ENCODE measurements at regions not wholly inside any gene's neighbourhood (a gene's known extent, or its start where the extent isn't known, plus 50 kb on each side); places are given as distances from the start of the nearest gene placed in this dataset.

DNA sequence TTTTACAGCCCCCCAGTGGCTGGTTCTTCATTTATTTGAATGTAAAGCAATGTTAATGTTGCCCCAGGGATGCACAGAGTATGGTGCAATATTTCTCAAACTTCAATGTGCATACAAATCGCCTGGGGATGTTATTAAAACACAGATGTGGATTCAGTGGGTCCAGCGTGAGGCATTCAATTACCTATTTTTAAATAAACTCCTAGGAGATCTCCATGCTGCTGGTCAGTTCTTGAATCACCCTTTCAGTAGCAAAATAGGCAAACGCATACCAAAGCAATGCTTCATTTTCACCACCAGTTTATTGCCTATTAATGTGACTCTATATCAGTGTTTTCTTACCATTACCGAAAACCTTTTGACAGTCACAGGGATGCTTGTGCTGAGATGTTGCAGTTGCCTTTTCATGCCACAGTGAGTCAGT lies 530.7 kb downstream of the CBLN2 start:
- ATAC-seq (no peak), DNase-seq (ENCODE audit: low read depth, low spot score) (no peak)
- H3K79me2 ChIP-seq (ENCODE audit: insufficient read depth, low read length), result no peaks in the 10 kb centered on the region
- POLR2A ChIA-PET, result no interaction called here
- no peaks in the 10 kb centered on the region for H3K27me3 ChIP-seq (ENCODE audit: insufficient read depth, low read length)
- TF ChIP-seq, protein P1, sequence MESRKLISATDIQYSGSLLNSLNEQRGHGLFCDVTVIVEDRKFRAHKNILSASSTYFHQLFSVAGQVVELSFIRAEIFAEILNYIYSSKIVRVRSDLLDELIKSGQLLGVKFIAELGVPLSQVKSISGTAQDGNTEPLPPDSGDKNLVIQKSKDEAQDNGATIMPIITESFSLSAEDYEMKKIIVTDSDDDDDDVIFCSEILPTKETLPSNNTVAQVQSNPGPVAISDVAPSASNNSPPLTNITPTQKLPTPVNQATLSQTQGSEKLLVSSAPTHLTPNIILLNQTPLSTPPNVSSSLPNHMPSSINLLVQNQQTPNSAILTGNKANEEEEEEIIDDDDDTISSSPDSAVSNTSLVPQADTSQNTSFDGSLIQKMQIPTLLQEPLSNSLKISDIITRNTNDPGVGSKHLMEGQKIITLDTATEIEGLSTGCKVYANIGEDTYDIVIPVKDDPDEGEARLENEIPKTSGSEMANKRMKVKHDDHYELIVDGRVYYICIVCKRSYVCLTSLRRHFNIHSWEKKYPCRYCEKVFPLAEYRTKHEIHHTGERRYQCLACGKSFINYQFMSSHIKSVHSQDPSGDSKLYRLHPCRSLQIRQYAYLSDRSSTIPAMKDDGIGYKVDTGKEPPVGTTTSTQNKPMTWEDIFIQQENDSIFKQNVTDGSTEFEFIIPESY (IDR thresholded peaks at IDR 0.05; ENCODE audit: extremely low read depth, insufficient replicate concordance, low read length), result no peak
- TF ChIP-seq, protein P2, sequence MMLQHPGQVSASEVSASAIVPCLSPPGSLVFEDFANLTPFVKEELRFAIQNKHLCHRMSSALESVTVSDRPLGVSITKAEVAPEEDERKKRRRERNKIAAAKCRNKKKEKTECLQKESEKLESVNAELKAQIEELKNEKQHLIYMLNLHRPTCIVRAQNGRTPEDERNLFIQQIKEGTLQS (IDR thresholded peaks at IDR 0.05), result no peak
- TF ChIP-seq EGR1 (IDR thresholded peaks at IDR 0.05; ENCODE audit: low read depth), result no peak
- no peak for TF ChIP-seq YY1 (IDR thresholded peaks at IDR 0.05; ENCODE audit: extremely low read depth, insufficient replicate concordance, low read depth, low read length)
- no peak for TF ChIP-seq EZH2 (IDR thresholded peaks at IDR 0.05)
- no peak for TF ChIP-seq SP1 (IDR thresholded peaks at IDR 0.05; ENCODE audit: low read depth)
- TF ChIP-seq CEBPB (IDR thresholded peaks at IDR 0.05; ENCODE audit: low read depth), result no peak
- TF ChIP-seq, protein P3, sequence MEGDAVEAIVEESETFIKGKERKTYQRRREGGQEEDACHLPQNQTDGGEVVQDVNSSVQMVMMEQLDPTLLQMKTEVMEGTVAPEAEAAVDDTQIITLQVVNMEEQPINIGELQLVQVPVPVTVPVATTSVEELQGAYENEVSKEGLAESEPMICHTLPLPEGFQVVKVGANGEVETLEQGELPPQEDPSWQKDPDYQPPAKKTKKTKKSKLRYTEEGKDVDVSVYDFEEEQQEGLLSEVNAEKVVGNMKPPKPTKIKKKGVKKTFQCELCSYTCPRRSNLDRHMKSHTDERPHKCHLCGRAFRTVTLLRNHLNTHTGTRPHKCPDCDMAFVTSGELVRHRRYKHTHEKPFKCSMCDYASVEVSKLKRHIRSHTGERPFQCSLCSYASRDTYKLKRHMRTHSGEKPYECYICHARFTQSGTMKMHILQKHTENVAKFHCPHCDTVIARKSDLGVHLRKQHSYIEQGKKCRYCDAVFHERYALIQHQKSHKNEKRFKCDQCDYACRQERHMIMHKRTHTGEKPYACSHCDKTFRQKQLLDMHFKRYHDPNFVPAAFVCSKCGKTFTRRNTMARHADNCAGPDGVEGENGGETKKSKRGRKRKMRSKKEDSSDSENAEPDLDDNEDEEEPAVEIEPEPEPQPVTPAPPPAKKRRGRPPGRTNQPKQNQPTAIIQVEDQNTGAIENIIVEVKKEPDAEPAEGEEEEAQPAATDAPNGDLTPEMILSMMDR (IDR thresholded peaks at IDR 0.05 in 2 of 3, conservative IDR thresholded peaks at IDR 0.05 in 1 of 3; ENCODE audit: borderline replicate concordance in 1 of 3, insufficient read depth in 1 of 3, low read depth in 2 of 3, low read length in 2 of 3), result no peak
- no peak for TF ChIP-seq FOSL1 (IDR thresholded peaks at IDR 0.05; ENCODE audit: low read depth)
- TF ChIP-seq RAD21 (IDR thresholded peaks at IDR 0.05; ENCODE audit: low read depth), result no peak
- no peak for TF ChIP-seq ELF1 (IDR thresholded peaks at IDR 0.05; ENCODE audit: borderline replicate concordance, low read depth)
- TF ChIP-seq EZH2phosphoT487 (IDR thresholded peaks at IDR 0.05; ENCODE audit: borderline replicate concordance), result no peak
- no peak for TF ChIP-seq TCF7L2 (IDR thresholded peaks at IDR 0.05; ENCODE audit: borderline replicate concordance, extremely low read depth, insufficient read depth, insufficient read length)
- H2AFZ ChIP-seq (ENCODE audit: low read depth, low read length, poor library complexity, severe bottlenecking), result no peak overlapping the region
- no peaks in the 10 kb centered on the region for H4K20me1 ChIP-seq (ENCODE audit: insufficient read depth)
- no TSS peak for BruUV-seq (replicated peaks)
- H3K27ac ChIP-seq (ENCODE audit: low read depth, low read length), result no peak overlapping the region
- H3K4me3 ChIP-seq (replicated peaks in 1 of 2; ENCODE audit: low read depth in 1 of 2, low read length in 2 of 2), result no peak overlapping the region
- no peaks in the 10 kb centered on the region for H3K9me2 ChIP-seq (ENCODE audit: insufficient read depth)
- H3K36me3 ChIP-seq (ENCODE audit: control insufficient read depth in 1 of 2, insufficient read depth in 2 of 2, low read length in 2 of 2), result no peaks in the 10 kb centered on the region
- peaks cover 18 to 20% of the 10 kb centered on the region in 2 experiments; a peak in 2 of 4 replicates for H3K9me3 ChIP-seq (ENCODE audit: control insufficient read depth in 1 of 2, insufficient read depth in 1 of 2, low read depth in 1 of 2, low read length in 2 of 2)
- H3K4me1 ChIP-seq (ENCODE audit: control insufficient read depth in 1 of 2, insufficient read depth in 2 of 2, low read length in 2 of 2), result no peaks in the 10 kb centered on the region
- CTCF ChIA-PET, result no interaction called here
- RAD21 ChIA-PET (ENCODE audit: low non-redundant PET in 1 of 2, low total read pairs in 2 of 2, uncharacterized antibody in 2 of 2, unreplicated experiment in 2 of 2), result no interaction called here
- no peak overlapping the region for H3K4me2 ChIP-seq (ENCODE audit: low read length)
- intact Hi-C loops (cut with micrococcal nuclease), result no loop called here
- H3K9ac ChIP-seq (ENCODE audit: low read length), result no peak overlapping the region

All from HCT116 (cell line).